GM12873 (cell line): ENCODE measurements at regions not wholly inside any gene's neighbourhood (a gene's known extent, or its start where the extent isn't known, plus 50 kb on each side); places are given as distances from the start of the nearest gene placed in this dataset.

Experiments
- TF ChIP-seq, protein P1 (sequence below): IDR thresholded peaks from 2 replicates; pipeline ENCODE4 v1.5.1; 2012; ENCODE audit warnings: low read depth, mild to moderate bottlenecking, moderate library complexity, low read length, control low read depth; ENCODE audit not compliant: insufficient read depth; ENCODE audit errors: missing control alignments

DNA sequence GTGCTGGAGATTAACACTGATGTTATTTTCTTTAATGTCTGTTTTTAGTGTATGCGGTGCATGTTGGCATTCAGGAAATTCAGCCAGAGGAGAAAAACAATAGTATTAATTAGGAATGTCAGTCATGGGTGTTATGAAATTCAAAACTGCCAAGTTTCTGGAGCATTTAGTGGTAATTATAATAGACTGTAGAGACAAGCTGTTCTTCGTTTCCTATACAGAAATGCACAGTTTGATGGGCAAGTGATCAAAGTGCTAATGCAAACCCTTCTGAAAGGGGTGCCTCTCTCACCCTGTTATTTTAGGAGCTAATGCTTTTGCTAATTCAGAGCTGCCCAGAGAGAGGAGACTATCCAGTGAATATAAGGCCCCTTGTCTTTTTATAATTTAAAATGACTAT, 573.8 kb upstream of the EEF2KMT start:
- TF ChIP-seq, protein P1, sequence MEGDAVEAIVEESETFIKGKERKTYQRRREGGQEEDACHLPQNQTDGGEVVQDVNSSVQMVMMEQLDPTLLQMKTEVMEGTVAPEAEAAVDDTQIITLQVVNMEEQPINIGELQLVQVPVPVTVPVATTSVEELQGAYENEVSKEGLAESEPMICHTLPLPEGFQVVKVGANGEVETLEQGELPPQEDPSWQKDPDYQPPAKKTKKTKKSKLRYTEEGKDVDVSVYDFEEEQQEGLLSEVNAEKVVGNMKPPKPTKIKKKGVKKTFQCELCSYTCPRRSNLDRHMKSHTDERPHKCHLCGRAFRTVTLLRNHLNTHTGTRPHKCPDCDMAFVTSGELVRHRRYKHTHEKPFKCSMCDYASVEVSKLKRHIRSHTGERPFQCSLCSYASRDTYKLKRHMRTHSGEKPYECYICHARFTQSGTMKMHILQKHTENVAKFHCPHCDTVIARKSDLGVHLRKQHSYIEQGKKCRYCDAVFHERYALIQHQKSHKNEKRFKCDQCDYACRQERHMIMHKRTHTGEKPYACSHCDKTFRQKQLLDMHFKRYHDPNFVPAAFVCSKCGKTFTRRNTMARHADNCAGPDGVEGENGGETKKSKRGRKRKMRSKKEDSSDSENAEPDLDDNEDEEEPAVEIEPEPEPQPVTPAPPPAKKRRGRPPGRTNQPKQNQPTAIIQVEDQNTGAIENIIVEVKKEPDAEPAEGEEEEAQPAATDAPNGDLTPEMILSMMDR, result no peak

DNA sequence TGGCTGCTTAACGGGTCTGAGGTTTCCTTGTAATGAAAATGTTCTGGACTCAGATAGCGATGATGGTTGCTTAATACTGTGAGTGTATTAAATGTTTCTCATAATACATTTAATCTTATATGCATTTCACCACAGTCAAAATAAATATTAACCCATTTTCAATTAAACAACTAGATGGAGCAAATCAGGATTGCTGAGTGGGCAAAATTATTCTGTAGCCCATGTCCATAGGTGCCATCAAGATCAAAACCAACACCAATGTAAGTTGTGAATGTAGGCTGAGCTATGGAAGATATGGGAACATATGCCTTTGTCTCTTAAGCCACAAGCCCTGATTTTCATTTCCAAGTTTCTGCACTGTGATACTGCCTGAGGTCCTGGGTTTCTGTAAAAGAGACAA, 572.6 kb upstream of the EEF2KMT start:
- TF ChIP-seq, protein P1, result no peak

DNA sequence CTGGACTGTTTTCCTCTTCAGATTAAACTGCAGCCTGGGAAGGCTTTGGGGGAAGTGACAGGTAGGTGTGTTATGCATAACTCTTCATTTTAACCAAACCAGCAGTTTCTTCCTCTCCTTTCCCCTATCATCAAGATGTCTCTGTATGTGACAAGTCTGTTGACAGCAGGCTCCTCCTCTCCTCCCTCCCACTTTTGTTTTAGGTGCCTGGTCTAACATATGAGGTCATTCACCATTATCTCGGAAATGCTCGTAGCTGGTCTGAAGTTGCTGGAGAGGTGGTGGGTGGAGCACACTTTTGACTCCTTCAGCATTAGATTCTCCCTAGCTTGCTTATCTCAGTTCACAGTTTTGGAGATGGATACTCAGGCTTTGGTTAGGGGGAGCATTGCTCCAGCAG, 571.0 kb upstream of the EEF2KMT start:
- TF ChIP-seq, protein P1, result no peak

DNA sequence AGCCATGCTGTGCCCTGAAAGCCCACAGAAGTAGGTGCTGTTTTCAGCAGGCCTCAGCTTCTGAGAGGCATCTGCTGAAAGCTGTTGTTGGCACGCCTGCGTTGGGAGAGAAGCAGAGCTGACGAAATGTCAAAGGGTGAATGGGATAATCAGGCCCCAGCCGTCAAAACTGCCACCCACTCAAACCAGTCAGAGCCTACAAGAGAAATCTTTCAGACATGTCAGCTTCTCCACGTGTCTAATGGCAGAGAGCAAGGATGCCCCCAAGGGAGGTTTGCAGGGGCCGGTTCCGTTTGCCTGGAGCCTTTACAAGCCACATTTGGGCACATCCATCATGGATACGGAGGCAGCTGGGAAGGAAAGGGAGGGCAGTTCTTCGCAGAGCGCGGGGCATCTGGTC, 568.2 kb upstream of the EEF2KMT start:
- TF ChIP-seq, protein P1, result no peak

DNA sequence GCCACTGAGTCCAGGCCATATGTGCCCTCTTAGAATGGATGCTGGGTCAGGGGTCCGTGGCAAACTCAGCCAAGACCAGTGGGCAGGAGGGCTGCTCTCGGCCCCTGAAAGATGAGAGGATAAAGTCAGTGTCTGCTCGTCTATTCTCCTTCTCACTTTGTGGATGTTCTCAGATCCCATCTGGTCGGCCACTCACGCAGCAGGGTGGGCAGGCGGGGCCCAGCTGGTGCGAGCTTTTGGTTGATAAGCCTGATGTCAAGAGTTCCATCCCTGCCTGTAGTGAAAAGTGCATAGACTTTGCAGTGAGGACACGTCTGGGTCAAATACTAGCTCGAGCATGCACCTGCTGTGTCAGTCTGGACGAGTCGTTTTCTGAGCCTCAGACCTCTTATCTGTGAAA, 556.2 kb upstream of the EEF2KMT start:
- TF ChIP-seq, protein P1, result no peak

DNA sequence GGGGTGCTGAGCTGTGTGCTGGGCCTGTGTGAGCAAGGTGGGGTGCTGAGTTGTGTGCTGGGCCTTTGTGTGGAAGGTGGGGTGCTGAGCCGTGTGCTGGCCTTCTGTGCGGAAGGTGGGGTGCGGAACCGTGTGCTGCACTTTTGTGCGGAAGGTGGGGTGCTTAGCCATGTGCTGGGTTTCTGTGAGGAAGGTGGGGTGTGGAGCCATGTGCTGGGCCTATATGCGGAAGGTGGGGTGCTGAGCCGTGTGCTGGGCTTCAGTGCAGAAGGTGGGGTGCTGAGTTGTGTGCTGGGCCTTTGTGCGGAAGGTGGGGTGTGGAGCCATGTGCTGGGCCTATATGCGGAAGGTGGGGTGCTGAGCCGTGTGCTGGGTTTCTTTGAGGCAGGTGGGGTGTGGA, 555.4 kb upstream of the EEF2KMT start:
- TF ChIP-seq, protein P1, result no peak

DNA sequence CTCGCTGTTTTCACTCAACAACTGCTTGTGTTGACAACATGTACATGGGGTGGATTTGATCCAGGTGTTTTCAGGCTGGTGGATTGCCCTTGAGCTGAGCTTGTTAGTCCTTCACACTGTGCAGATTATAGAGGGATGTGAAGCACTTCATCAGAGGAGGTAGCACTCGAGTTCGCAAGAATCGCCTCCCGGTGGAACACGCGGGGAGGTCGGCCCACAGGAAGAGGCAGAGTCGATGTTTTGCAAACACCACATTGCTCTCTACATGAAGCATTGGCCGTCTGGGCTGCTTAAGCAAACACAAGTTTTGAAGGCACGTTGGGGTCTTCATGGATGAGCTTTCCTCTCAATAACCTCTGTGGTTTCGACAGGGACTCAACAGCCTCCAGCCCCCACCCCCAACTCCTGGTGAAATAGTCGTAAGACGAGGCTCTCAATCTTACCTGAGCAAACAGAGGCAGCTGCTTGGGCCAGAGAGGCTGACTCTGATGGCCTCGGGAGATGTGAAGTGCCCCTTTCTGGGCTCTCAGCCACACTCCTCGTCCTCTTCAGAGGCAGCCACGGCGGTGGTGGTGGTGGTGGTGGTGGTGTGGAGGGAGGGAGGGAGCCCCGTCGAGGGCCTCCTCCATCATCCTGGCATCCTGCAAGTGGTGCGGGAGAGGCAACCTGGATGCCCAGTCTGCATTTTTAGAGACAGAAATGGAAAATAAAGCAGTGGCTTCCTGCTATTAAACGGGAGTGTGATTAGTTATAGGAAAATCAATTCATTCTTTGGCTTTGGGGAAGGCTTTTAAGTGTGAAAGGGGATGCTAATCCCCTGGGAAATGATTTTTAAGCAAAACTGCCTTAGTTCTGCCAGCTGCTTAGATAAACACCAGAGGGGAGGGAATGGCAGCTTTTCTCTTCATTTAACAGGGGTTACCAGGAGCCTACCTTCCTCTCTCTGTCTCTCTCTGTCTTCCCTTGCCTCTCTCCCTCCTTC, 552.5 kb upstream of the EEF2KMT start:
- TF ChIP-seq, protein P1, result no peak
